Calu3 (cell line): ENCODE measurements at regions not wholly inside any gene's neighbourhood (a gene's known extent, or its start where the extent isn't known, plus 50 kb on each side); places are given as distances from the start of the nearest gene placed in this dataset.

Experiments used
- BruUV-seq: library from RNA; stranded (reverse); fragments of 400-500 nt; replicated peaks from 2 replicates; lab custom pipeline; 2021; lab: Mats Ljungman, UMichigan
- CTCF ChIA-PET: fragments of 300-600 bp; sonication (Branson Sonifier 250); formaldehyde crosslinking; loops from one replicate; lab custom pipeline; 2022; ENCODE audit warnings: antibody characterized with exemption; lab: Charles Lee
- DNase-seq: peaks from one replicate; pipeline ENCODE4 v3.0.0; 2022
- H3K27ac Mint-ChIP-seq: one replicate; pipeline ENCODE4 v1.8.0; 2022; ENCODE audit warnings: mixed read lengths; ENCODE audit not compliant: unreplicated experiment
- H3K27me3 Mint-ChIP-seq: one replicate; pipeline ENCODE4 v1.8.0; 2022; ENCODE audit warnings: mixed read lengths; ENCODE audit not compliant: unreplicated experiment
- H3K36me3 Mint-ChIP-seq: one replicate; pipeline ENCODE4 v1.8.0; 2022; ENCODE audit warnings: mild to moderate bottlenecking, moderate library complexity, mixed read lengths; ENCODE audit not compliant: insufficient read depth, unreplicated experiment
- H3K4me1 Mint-ChIP-seq: one replicate; pipeline ENCODE4 v1.8.0; 2022; ENCODE audit warnings: mild to moderate bottlenecking, low read depth, mixed read lengths; ENCODE audit not compliant: unreplicated experiment
- H3K4me3 Mint-ChIP-seq: one replicate; pipeline ENCODE4 v1.8.0; 2022; ENCODE audit warnings: mild to moderate bottlenecking, low read depth, moderate library complexity, mixed read lengths; ENCODE audit not compliant: unreplicated experiment
- H3K9me3 Mint-ChIP-seq: one replicate; pipeline ENCODE4 v1.8.0; 2022; ENCODE audit warnings: low read depth, mixed read lengths; ENCODE audit not compliant: unreplicated experiment
- CTCF ChIP-seq: fragments of 200-600 bp; IDR thresholded peaks from one replicate; pipeline ENCODE4 v1.8.0; 2022; ENCODE audit warnings: antibody characterized with exemption; ENCODE audit not compliant: unreplicated experiment
- intact Hi-C: fragments of 100-400 bp; cut with micrococcal nuclease; formaldehyde crosslinking; loops from one replicate; pipeline ENCODE4 v1.10.0; 2022; ENCODE audit not compliant: unreplicated experiment

GRCh38 chr22:48054596-48054995, 1292.1 kb downstream of the TBC1D22A start:
- Mint-ChIP-seq H3K4me1 (no peaks in the 10 kb centered on the region), H3K27me3 (no peaks in the 10 kb centered on the region), H3K9me3 (peaks cover 25% of the 10 kb centered on the region), H3K4me3 (no peak overlapping the region), H3K27ac (no peak overlapping the region), H3K36me3 (peaks cover 8% of the 10 kb centered on the region)
- TF ChIP-seq CTCF = no peak
- no peak for DNase-seq
- CTCF ChIA-PET = no interaction called here
- BruUV-seq = no TSS peak
- intact Hi-C loops = no loop called here

GRCh38 chr22:48053973-48054372, 1291.5 kb downstream of the TBC1D22A start:
- CTCF ChIA-PET = interaction anchor here (0.6 kb wide), 1 partner anchor 131 kb away, joined by 6 read pairs; no protein-coding TSS in a partner anchor
- H3K27ac Mint-ChIP-seq = no peak overlapping the region

GRCh38 chr22:48053486-48053885, 1291.0 kb downstream of the TBC1D22A start:
- BruUV-seq = no TSS peak
- TF ChIP-seq CTCF = no peak

More at GRCh38 chr22:48053973-48054372, 1291.5 kb downstream of the TBC1D22A start:
- H3K36me3 Mint-ChIP-seq = peaks cover 8% of the 10 kb centered on the region
- no peak for DNase-seq
- BruUV-seq = no TSS peak
- no peak overlapping the region for H3K4me3 Mint-ChIP-seq
- H3K27me3 Mint-ChIP-seq = no peaks in the 10 kb centered on the region
- no peak for TF ChIP-seq CTCF
- intact Hi-C loops = no loop called here
- peaks cover 25% of the 10 kb centered on the region for H3K9me3 Mint-ChIP-seq
- H3K4me1 Mint-ChIP-seq = no peaks in the 10 kb centered on the region

GRCh38 chr22:48052621-48052890, 1290.1 kb downstream of the TBC1D22A start:
- peaks cover 24% of the 10 kb centered on the region for H3K9me3 Mint-ChIP-seq
- no TSS peak for BruUV-seq
- no peaks in the 10 kb centered on the region for H3K4me1 Mint-ChIP-seq
- H3K4me3 Mint-ChIP-seq = no peak overlapping the region
- H3K27me3 Mint-ChIP-seq = no peaks in the 10 kb centered on the region
- intact Hi-C loops = no loop called here
- H3K27ac Mint-ChIP-seq = no peak overlapping the region
- CTCF ChIA-PET = interaction anchor here (0.6 kb wide), 1 partner anchor 162 kb away, joined by 4 read pairs; no protein-coding TSS in a partner anchor
- no peak for DNase-seq
- peaks cover 8% of the 10 kb centered on the region for H3K36me3 Mint-ChIP-seq
- TF ChIP-seq CTCF = no peak

More at GRCh38 chr22:48053486-48053885, 1291.0 kb downstream of the TBC1D22A start:
- intact Hi-C loops = no loop called here
- no peak for DNase-seq
- CTCF ChIA-PET = no interaction called here
- H3K9me3 Mint-ChIP-seq = peaks cover 27% of the 10 kb centered on the region
- no peaks in the 10 kb centered on the region for H3K27me3 Mint-ChIP-seq
- H3K36me3 Mint-ChIP-seq = peaks cover 8% of the 10 kb centered on the region
- no peak overlapping the region for H3K4me3 Mint-ChIP-seq
- no peak overlapping the region for H3K27ac Mint-ChIP-seq
- H3K4me1 Mint-ChIP-seq = no peaks in the 10 kb centered on the region
